ENCODE measurements at regions not wholly inside any gene's neighbourhood (a gene's known extent, or its start where the extent isn't known, plus 50 kb on each side); places are given as distances from the start of the nearest gene placed in this dataset.

GRCh38 chr5:32503261-32503660 is 58.7 kb upstream of the ZFR start:
- peak; percentile 91 for DNase-seq

GRCh38 chr5:32501071-32502002 is 56.8 kb upstream of the ZFR start:
- DNase-seq: no peak

- no peak for DNase-seq
Measured at GRCh38 chr5:32500181-32500580, 55.6 kb upstream of the ZFR start.

DNA sequence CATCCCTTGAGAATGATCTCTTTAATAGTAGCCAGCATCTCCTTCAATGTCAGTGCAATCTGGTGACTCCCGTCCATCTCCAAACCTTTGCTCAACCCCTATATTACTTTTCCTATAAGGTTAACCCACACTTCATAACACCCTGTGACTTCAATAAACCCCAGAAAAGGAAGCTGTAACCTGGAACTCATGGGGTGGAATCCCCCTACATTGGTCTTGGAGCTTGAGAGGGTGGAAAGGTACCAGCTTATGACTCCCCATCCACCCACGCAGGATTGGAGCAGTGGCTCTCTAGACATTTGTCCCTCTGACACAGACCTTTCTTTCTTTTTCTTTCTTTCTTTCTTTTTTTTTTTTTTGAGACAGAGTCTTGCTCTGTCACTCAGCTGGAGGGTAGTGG is 54.7 kb upstream of the ZFR start:
- no peak for DNase-seq

GRCh38 chr5:32498484-32498883 is 53.9 kb upstream of the ZFR start:
- no peak for DNase-seq

DNA sequence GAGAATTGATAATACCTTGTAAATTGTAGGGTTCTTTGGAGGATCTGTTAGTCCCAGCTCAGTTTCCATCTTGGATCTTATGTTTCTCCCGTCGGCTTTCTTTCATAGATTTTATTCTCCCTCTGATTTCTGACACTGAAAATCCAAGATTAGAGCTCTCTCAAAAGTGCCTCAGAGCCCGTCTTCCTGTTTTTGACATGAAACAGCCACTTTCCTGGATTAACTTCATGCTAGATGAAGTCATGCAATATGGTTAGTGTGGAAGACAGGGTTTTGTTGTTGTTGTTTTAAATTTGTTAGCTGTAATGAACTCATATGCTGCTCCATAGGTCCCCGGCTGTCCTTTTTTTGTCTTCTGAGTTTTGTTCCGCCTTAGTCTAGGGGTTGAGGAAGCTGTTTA is 51.6 kb upstream of the ZFR start:
- peak; percentile 54 for DNase-seq

GRCh38 chr5:32494827-32495226 is 50.3 kb upstream of the ZFR start:
- DNase-seq: no peak
